HG02571 (cell line): ENCODE measurements at regions not wholly inside any gene's neighbourhood (a gene's known extent, or its start where the extent isn't known, plus 50 kb on each side); places are given as distances from the start of the nearest gene placed in this dataset.
"Not testable (repeated sequence)": the region's sequence is repeated elsewhere in the genome, so short reads cannot be mapped to it uniquely, and the experiment has no call there.

ENCODE experiments used
- ATAC-seq: cut with Tn5 transposase; IDR thresholded peaks from one replicate; pipeline ENCODE4 v1.9.1; 2021; ENCODE audit warnings: mild to moderate bottlenecking, moderate library complexity; ENCODE audit not compliant: unreplicated experiment

DNA sequence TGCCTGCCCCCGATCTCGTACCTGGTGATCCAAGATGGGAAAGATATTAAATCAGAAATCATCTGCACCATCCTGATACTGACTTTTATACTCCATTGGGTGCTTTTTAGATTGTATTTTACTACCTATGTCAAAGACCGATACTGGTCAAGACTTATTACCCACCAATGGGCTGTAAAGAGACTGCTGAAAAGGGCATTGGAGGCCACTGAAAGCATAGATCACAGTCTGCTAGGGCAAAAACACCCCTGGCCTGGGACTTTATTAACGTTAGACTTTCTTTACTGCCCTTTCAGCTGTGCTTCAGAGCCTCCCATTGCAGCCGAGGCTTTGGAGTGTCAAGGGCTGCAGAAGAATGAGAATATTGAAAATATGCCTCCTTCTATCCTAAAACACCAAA lies 472.8 kb upstream of the DDX18 start:
- ATAC-seq = no peak

GRCh38 chr2:117342415-117342814 lies 472.1 kb upstream of the DDX18 start:
- no peak for ATAC-seq

DNA sequence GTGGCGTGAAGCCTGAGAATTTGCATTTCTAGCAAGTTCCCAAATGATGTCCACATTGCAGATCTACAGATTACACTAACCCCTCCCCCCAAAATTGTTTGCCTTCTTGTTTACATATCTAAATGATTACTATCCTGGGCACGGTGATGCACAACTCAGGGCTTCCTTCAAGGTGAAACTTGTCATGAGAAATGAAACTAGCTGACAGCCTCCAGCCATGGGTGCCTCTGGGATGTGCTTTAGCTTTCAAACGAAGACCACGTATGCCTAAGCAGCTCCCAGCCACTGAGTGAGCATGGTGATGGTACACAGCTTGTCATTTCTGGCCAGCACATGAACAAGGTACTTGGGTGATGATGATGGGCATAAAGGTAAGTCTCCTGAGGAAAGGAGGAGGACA lies 464.8 kb upstream of the DDX18 start:
- ATAC-seq = no peak

GRCh38 chr2:117351396-117351795 lies 463.1 kb upstream of the DDX18 start:
- no peak for ATAC-seq

- no peak for ATAC-seq
Measured at GRCh38 chr2:117359266-117359914, 455.1 kb upstream of the DDX18 start.

DNA sequence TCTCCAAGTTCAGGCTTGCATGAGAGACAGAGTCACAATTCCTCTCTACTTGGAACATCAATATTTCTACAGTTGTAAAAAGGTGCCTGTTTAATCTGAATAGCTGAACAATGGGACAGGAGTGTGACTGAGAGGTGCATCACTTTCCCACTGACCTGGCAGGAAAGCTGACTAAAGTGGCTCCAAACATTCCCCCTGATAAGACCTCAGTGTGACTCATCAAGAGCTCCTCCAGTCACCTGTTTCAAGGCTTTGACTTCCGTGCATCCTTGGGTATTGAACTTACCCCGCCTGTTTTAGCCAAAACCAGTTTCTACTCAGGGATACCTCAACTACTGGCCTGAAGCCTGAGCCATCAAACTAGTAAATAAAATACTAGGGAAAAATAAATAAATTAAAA lies 453.9 kb upstream of the DDX18 start:
- ATAC-seq = no peak

GRCh38 chr2:117378653-117379052 lies 435.8 kb upstream of the DDX18 start:
- no peak for ATAC-seq

GRCh38 chr2:117379928-117380327 lies 434.6 kb upstream of the DDX18 start:
- no peak for ATAC-seq

DNA sequence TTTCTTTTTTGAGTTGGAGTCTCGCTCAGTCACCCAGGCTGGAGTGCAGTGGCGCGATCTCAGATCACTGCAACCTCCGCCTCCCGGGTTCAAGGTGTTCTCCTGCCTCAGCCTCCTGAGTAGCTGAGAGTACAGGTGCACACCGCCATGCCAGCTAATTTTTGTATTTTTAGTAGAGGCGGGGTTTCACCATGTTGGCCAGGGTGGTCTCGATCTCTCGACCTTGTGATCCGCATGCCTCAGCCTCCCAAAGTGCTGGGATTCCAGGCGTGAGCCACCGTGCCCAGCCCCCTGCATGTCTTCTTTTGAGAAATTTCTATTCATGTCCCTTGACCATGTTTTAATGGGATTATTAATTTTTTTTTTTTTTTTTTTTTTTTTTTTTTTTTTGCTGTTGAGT lies 430.5 kb upstream of the DDX18 start:
- not testable (repeated sequence) for ATAC-seq

DNA sequence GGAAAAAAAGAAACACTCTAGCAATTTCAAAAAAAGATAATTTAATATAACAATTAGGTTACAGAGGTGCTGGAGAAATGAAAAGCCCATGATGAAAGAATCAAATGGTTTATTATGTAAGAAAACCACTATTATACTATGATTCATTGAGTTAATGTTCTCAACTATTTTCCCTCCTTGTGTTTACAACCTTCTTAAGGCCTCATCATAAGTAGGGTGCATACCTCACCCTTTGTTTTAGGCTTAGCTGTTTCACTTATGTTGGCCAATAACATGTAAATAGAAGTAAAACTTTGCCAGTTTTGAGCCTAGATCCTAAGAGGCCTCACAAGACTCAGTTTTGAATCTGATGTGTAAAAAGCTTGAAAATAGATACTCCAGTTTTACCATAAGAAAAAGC lies 418.3 kb upstream of the DDX18 start:
- no peak for ATAC-seq

- ATAC-seq = no peak
Measured at GRCh38 chr2:117401582-117401981, 412.9 kb upstream of the DDX18 start.

- ATAC-seq = no peak
Measured at GRCh38 chr2:117406443-117406842, 408.0 kb upstream of the DDX18 start.

DNA sequence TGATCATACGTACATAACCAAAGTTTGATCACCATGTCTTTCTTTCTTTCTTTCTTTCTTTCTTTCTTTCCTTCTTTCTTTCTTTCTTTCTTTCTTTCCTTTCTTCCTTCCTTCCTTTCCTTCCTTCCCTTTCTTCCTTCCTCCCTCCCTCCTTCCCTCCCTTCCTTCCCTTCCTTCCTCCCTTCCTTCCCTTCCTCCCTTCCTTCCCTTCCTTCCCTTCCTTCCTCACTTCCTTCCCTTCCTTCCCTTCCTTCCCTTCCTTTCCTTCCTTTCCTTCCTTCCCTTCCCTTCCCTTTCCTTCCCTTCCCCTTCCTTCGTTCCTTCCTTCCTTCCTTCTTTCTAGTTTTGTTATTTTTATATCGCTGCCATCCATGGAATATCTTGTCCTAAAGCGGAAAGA lies 406.7 kb upstream of the DDX18 start:
- ATAC-seq = no peak

DNA sequence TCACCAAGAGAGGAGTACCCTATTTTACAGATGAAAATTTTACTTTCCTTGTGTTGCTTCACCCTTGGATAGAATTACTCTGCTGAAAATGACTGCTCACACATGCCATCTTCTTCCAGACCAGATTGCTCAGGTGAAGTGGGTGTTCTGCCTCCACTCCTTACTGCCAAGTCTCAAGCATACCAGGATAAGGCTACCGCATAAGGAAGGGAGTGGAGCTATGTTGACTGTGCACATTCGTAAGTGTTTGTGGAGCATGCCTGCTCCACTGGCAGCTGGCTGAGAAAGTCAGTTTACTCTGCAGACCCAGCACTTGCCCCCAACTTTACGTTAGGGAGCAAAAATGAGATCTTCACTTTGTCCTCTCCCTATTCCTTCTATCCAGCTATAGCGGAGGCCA lies 405.0 kb upstream of the DDX18 start:
- ATAC-seq = no peak

- ATAC-seq = no peak
Measured at GRCh38 chr2:117411983-117412382, 402.5 kb upstream of the DDX18 start.

GRCh38 chr2:117432746-117433145 lies 381.7 kb upstream of the DDX18 start:
- ATAC-seq = no peak

GRCh38 chr2:117436697-117437096 lies 377.8 kb upstream of the DDX18 start:
- no peak for ATAC-seq

DNA sequence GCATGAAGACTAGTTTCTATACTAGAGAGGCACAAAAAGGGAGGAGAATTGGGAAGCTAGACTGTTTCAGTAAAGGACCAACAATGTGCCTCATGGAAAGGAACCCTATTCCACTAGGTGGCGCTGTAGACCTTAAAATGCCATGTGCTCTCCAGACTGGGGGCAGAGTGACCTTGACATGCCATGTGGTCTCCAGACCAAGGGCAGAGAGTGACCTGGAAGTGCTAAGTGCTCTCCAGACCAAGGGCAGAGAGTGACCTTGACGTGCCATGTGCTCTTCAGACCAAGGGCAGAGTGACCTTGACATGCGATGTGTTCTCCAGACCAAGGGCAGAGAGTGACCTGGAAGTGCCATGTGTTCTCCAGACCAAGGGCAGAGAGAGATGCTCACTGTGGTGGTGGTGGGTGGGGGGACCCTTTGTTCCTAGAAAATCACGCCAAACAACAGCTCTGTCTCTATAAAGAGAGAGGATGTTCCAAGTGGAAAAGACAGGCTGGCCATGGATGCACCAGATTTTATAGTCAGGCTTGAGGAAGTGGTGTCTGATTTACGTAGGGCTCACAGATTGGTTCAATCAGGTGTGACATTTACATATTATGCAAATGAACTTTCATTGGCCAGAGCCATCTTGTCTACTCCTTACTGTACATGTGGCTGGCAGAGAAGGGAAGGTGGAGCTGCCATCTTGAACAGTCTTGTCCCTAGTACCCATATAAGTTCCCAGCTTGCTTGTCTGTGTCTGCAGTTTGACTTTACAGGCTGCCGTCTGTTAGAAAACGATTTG lies 344.0 kb upstream of the DDX18 start:
- ATAC-seq = no peak

GRCh38 chr2:117481608-117482007 lies 332.9 kb upstream of the DDX18 start:
- ATAC-seq = no peak

GRCh38 chr2:117485588-117485987 lies 328.9 kb upstream of the DDX18 start:
- ATAC-seq = no peak

DNA sequence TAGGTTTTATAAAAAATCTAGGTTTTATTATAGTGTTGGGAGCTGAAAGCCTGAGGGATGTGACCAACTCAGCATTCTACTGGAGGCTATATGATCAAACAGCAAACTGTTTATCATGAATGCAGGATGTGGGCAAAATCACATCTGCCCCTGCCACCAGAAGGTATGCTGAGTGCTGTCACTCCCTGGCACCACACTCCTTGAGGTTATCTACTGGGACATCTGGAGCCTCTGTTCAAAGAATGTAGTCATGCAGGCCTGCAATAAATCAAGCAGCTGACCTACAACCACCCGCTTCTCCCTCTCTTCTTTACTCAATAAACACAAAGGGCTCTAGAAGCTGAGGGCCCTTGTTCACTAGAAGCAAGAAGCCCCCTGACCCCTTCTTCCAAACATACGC lies 328.4 kb upstream of the DDX18 start:
- no peak for ATAC-seq

DNA sequence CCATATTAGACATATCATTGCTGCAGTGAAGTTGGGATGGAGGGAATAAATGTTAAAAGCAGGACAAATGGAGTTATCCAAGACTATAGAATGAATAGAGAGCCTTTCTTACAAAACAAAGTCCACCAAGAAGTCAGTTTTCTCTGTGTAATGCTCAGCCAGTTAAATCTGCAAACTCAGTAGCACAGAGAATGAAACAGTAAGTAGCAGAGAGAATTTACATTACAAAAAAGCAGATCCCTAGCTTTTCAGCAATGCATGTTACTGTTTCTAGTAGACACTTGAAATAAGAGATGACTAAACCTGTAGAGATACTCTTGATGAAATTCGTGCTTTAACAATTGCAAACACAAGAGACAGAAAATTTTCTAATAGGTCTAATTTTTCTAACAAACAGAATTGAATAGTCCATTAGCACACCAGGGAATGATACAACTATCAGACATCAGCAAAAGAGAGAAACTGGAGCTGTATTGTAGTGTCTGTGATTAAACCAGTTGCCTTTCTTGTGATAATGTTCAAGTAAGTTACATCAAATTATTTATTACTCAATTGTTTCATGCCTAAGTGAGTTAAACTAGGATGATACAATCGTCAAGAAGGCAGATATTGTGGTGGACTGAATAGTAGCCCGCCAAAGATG lies 322.2 kb upstream of the DDX18 start:
- ATAC-seq = no peak
